IPS-NIHi11 (cell line): ENCODE measurements at regions not wholly inside any gene's neighbourhood (a gene's known extent, or its start where the extent isn't known, plus 50 kb on each side); places are given as distances from the start of the nearest gene placed in this dataset.
"Not testable (repeated sequence)": the region's sequence is repeated elsewhere in the genome, so short reads cannot be mapped to it uniquely, and the experiment has no call there.

Experiments
- DNase-seq: peaks from one replicate; pipeline ENCODE4 v3.0.0; 2012; ENCODE audit warnings: mixed read lengths, low spot score

- DNase-seq, result no peak
Measured at GRCh38 chr12:86574143-86574542, 318.0 kb upstream of the MGAT4C start.

- no peak for DNase-seq
Measured at GRCh38 chr12:86572455-86572854, 316.3 kb upstream of the MGAT4C start.

- no peak for DNase-seq
Measured at GRCh38 chr12:86565038-86565437, 308.8 kb upstream of the MGAT4C start.

- DNase-seq, result not testable (repeated sequence)
Measured at GRCh38 chr12:86555491-86555890, 299.3 kb upstream of the MGAT4C start.

DNA sequence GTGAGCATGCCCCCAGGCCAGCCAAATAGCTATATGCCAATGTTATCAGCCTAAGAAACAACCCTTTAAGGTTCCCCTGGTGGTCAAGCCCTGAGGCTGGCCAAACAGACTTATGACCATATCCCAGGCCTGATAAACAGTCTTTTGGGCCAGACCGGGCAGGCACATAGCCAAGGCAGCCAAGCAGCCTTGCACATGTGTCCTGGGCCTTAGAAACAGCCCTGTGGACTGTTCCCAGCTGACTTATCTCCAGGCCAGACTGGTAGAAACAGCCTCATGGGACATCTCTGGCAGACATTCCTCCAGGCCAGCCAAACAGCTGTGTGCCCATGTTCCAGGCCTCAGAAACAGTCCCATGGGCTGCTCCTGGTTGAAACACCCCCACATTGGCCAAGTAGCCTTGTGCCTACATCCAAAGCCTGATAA is 295.0 kb upstream of the MGAT4C start:
- DNase-seq, result no peak

DNA sequence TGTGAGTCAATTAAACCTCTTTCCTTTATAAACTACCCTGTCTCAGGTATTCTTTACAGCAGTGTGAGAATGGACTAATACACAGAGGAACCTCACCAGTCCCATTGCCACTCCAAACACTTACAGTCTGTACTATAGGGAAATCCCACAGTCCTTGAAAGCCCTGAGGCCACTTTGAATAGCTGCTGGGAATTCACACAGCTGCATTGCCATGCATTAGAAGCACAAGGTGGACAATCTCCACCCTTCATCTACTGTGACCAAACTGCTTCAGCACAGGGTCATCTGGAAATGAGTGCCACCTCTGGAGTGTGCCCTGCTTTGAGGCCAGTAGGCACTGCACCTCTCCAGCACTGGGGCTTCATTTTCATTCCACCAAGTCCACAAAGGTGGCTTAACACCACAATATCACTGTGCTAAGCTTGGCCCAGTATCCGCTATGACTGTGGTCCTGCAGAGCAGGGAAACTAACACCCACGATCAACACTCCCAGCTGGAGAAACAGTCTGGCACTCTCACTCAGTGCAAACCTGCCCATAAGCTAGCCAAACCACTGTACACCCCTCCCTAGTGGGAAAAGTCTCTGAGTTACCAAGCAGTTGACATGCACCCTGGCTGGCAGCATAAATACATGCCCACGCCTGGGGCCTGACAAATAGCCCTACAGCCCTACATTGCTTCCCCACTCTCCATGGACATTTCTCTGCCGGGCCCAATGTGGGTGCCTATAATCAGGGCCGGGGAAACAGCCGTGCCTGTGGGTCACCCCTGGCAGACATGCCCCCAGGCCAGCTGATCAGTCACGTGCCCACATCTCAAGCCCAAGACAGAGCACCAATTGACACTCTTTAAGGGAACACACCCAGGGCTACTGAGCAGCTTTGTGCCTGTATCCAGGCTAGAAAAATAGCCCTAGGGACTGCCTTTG is 294.3 kb upstream of the MGAT4C start:
- no peak for DNase-seq

- DNase-seq, result peak; percentile 8
Measured at GRCh38 chr12:86543716-86544115, 287.5 kb upstream of the MGAT4C start.

DNA sequence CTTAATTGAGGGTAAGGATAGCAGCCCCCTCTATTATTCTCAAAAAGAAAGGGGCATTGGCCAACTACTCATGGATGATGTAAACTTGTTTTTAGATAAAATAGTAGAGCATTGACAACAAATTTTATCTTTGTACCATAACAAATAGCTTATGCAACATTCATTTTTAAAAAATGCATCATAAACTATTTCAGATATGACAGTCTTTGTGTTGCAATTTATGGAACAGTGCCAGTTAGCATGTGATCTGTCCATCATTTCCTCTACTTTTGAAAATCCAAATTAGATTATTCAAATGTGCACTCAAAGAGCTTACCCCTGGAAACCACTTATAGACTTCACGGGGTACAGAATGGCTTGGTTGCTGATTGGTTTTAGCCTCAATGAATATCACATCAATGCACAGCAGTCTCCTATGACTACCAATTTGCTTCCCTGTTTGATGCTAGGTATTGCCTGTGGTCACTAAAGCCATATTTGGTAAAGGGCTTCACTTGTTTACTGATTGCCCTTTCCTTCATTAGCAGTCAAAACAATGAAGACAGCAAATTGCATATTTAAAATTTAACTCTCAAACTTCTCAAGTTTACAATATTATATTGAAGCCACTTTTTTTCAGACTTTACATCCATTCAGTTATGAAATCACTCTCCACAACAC is 274.9 kb upstream of the MGAT4C start:
- DNase-seq, result no peak

GRCh38 chr12:86526060-86526595 is 269.9 kb upstream of the MGAT4C start:
- DNase-seq, result no peak

DNA sequence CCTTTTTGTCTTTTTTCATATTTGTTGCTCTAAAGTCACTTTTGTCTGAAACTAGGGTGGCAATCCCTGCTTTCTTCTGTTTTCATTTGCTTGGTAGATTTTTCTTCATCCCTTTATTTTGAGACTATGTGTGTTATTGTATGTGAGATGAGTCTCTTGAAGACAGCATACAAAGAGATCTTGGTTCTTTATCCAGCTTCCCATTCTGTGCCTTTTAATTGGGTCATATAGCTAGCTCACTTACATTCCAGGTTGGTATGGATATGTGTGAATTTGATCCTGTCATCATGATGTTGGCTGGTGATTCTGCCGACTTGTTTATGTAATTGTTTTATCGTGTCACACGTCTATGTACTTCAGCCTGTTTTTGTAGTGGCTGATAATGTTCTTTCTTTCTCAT is 267.7 kb upstream of the MGAT4C start:
- DNase-seq, result no peak

DNA sequence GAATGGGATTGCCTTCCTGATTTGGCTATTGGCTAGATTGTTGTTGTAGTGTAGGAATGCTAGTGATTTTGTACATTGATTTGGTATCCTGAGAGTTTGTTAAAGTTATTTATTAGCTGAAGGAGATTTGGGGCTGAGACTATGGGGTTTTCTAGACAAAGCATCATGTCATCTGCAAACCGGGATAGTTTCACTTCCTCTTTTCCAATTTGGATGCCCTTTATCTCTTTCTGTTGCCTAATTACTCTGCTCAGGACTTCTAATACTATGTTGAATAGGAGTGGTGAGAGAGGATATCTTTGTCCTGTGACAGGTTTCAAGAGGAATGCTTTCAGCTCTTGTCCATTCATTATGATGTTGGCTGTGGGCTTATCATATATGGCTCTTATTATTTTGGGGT is 265.7 kb upstream of the MGAT4C start:
- DNase-seq, result no peak

- no peak for DNase-seq
Measured at GRCh38 chr12:86513226-86513625, 257.0 kb upstream of the MGAT4C start.

GRCh38 chr12:86496595-86496994 is 240.4 kb upstream of the MGAT4C start:
- DNase-seq, result no peak

GRCh38 chr12:86484473-86484872 is 228.3 kb upstream of the MGAT4C start:
- no peak for DNase-seq

GRCh38 chr12:86473231-86473630 is 217.0 kb upstream of the MGAT4C start:
- DNase-seq, result no peak

- no peak for DNase-seq
Measured at GRCh38 chr12:86456776-86457175, 200.6 kb upstream of the MGAT4C start.

DNA sequence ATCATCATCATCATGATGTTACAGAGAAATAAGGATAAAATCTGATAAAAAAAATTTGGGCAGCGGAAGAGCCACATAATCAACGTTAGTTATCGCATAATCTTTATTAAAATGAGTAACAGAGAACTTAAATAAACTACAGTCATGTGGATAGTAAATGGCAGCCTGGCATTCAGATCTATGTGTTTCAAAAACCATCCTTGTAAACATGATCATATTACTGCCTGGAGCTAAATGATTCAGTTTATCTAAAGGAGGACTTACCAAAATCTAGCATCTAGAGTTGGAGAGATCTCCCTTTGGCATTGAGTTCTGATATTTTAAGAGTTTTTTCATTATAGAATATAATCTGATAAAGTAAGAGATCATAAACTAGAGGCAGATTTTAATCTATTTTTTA is 200.1 kb upstream of the MGAT4C start:
- no peak for DNase-seq

GRCh38 chr12:86445356-86445755 is 189.2 kb upstream of the MGAT4C start:
- no peak for DNase-seq

DNA sequence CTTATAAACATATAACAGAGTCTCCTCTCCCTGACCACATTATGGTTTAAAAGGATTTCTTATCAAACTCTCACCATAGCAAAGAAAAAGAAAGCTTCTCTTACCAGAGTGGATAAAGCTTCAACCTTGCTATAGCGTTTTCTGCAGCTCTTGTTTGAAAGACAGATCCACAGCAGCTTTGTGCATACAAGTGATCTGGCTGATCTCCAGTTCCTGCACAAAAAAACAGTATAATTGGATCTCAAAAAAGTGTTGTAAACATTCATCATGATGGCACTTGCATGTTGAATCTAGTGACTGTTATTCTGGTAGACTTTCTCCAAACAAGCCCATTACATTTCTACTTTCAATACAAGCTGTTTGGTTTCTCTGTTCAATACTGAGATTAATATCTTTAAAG is 178.9 kb upstream of the MGAT4C start:
- DNase-seq, result no peak

DNA sequence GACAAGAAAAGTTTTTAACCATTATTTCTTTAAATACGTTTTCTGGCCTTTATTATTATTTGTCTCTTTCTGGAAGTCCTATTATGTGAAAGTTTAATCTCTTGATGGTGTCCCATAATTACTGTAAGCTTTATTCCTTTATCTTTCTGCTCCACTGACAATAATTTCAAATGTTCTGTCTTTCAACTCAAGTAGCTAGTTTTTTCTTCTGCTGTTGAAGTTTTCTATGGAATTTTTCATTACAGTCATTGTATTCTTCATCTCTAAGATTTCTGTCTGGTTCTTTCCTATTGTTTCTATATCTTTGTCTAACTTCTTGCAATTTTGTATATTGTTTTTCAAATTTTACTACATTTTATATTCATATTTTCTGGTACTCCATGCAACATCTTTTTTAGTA is 173.6 kb upstream of the MGAT4C start:
- no peak for DNase-seq

DNA sequence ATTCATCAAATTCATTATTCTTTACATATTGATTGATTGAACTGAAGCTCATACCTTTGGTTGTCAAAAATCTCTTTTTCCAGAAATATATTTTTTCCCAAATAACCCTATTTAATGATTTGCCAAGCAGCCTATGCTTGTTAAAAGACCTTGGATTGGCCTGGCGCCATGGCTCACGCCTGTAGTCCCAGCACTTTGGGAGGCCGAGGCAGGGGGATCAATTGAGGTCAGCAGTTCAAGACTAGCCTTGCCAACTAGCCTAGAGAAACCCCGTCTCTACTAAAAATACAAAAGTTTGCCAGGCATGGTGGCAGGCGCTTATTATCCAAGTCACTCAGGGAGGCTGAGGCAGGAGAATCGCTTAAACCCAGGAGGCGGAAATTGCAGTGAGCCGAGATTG is 165.1 kb upstream of the MGAT4C start:
- DNase-seq, result no peak

DNA sequence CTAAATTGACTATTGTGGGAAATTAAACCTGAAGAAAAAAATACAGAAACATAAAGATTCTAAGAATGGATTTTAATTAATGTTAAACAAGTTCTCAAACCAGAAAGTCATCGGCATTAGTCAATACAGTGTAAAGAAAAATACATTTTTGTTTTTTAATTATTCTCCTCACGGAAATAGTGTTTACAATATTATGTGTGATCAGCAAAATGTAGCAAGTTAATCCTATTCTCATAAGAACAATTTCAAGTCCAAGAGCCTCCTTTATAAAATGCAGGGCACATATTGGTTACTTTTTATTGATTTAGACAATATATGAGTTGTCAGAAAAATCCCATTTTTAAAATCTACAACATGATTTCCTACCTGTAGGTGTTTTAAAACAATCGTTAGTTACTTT is 158.0 kb upstream of the MGAT4C start:
- no peak for DNase-seq

DNA sequence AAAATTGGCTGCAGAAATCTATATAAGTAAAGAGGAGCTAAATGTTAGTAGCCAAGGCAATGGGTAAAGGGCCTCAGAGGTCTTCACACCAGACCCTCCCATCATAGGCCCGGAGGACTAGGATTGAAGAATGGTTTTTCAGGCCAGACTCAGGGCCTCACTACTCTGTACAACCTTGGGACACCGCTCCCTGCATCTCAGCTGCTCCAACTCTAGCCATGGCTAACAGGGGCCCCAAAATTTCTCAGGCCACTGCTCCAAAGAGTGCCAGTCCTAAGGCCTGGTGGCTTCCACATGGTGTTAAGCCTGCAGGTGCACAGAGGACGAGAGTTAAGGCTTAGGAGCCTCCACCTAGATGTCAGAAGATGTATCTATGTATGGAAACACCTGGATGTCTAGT is 155.5 kb upstream of the MGAT4C start:
- no peak for DNase-seq
